Ascending aorta (tissue), 2 donors: ENCODE measurements at regions not wholly inside any gene's neighbourhood (a gene's known extent, or its start where the extent isn't known, plus 50 kb on each side); places are given as distances from the start of the nearest gene placed in this dataset.
"Not testable (repeated sequence)": the region's sequence is repeated elsewhere in the genome, so short reads cannot be mapped to it uniquely, and the experiment has no call there.

Source experiments
- DNase-seq, 2 donors: peaks; one replicate each; pipeline ENCODE4 v3.0.0-alpha.2; 2019; ENCODE audit warnings: low spot score in 2 of 2
- H3K27ac ChIP-seq, 2 donors: fragments of 200-600 bp; sonication (generic); one replicate each; pipeline ENCODE4 v1.5.1; 2016 to 2017; ENCODE audit warnings: mild to moderate bottlenecking in 1 of 2
- H3K27me3 ChIP-seq: fragments of 200-600 bp; sonication (generic); one replicate; pipeline ENCODE4 v1.5.1; 2017
- H3K36me3 ChIP-seq, 2 donors: fragments of 200-600 bp; sonication (generic); one replicate each; pipeline ENCODE4 v1.5.1; 2016
- H3K4me1 ChIP-seq, 2 donors: fragments of 200-600 bp; sonication (generic); one replicate each; pipeline ENCODE4 v1.5.1; 2016 to 2017; ENCODE audit warnings: mild to moderate bottlenecking in 1 of 2
- H3K4me3 ChIP-seq, 2 donors: fragments of 200-600 bp; sonication (generic); one replicate each; pipeline ENCODE4 v1.5.1; 2016 to 2017; ENCODE audit warnings: mild to moderate bottlenecking in 1 of 2
- H3K9me3 ChIP-seq, 2 donors: fragments of 200-600 bp; sonication (generic); one replicate each; pipeline ENCODE4 v1.5.1; 2016
- CTCF ChIP-seq, 3 experiments: fragments of 200-600 bp in 2 of 3; fragments of 450-650 bp in 1 of 3; sonication (generic) in 2 of 3; IDR thresholded peaks; one replicate each; pipeline ENCODE4 v1.5.1; 2016 to 2019; ENCODE audit warnings: antibody characterized with exemption in 3 of 3, mild to moderate bottlenecking in 1 of 3, moderate library complexity in 1 of 3
- intact Hi-C: fragments of 100-400 bp; cut with DNase I; formaldehyde crosslinking; loops from one replicate; pipeline ENCODE4 v1.15.1; 2023

GRCh38 chr1:83131692-83131955 lies 867.3 kb downstream of the TTLL7 start:
- no peak for DNase-seq
- Histone ChIP-seq H3K36me3 (no peaks in the 10 kb centered on the region), H3K4me3 (no peak overlapping the region), H3K9me3 (no peaks in the 10 kb centered on the region), H3K4me1 (no peaks in the 10 kb centered on the region), H3K27me3 (no peaks in the 10 kb centered on the region), H3K27ac (no peak overlapping the region)
- intact Hi-C loops = no loop called here
- TF ChIP-seq CTCF (IDR thresholded peaks at IDR 0.05) = no peak

- no peaks in the 10 kb centered on the region for H3K4me1 ChIP-seq
- DNase-seq = no peak
- H3K27me3 ChIP-seq = no peaks in the 10 kb centered on the region
- no peak for TF ChIP-seq CTCF (IDR thresholded peaks at IDR 0.05)
- H3K27ac ChIP-seq = no peak overlapping the region
- no peaks in the 10 kb centered on the region for H3K36me3 ChIP-seq
- H3K9me3 ChIP-seq = no peaks in the 10 kb centered on the region
- intact Hi-C loops = no loop called here
- no peak overlapping the region for H3K4me3 ChIP-seq
Observed at GRCh38 chr1:83130886-83131691, 867.8 kb downstream of the TTLL7 start.

- no peak overlapping the region for H3K27ac ChIP-seq
- H3K4me3 ChIP-seq = no peak overlapping the region
- no peak for TF ChIP-seq CTCF (IDR thresholded peaks at IDR 0.05)
- H3K9me3 ChIP-seq = no peaks in the 10 kb centered on the region
- no peaks in the 10 kb centered on the region for H3K36me3 ChIP-seq
- intact Hi-C loops = no loop called here
- DNase-seq = no peak
- no peaks in the 10 kb centered on the region for H3K27me3 ChIP-seq
- H3K4me1 ChIP-seq = no peaks in the 10 kb centered on the region
Observed at GRCh38 chr1:83129107-83129506, 869.8 kb downstream of the TTLL7 start.

- no peak for TF ChIP-seq CTCF (IDR thresholded peaks at IDR 0.05)
- Histone ChIP-seq H3K9me3 (no peaks in the 10 kb centered on the region), H3K36me3 (no peaks in the 10 kb centered on the region), H3K4me3 (no peak overlapping the region), H3K4me1 (no peaks in the 10 kb centered on the region), H3K27ac (no peak overlapping the region), H3K27me3 (no peaks in the 10 kb centered on the region)
- no peak for DNase-seq
- intact Hi-C loops = no loop called here
Observed at GRCh38 chr1:83125456-83125855, 873.5 kb downstream of the TTLL7 start.

- Histone ChIP-seq H3K9me3 (no peaks in the 10 kb centered on the region), H3K27me3 (no peaks in the 10 kb centered on the region), H3K27ac (no peak overlapping the region), H3K36me3 (no peaks in the 10 kb centered on the region), H3K4me1 (no peaks in the 10 kb centered on the region), H3K4me3 (no peak overlapping the region)
- TF ChIP-seq CTCF (IDR thresholded peaks at IDR 0.05) = no peak
- intact Hi-C loops = no loop called here
- no peak for DNase-seq
Observed at GRCh38 chr1:83123019-83123418, 875.9 kb downstream of the TTLL7 start.

DNA sequence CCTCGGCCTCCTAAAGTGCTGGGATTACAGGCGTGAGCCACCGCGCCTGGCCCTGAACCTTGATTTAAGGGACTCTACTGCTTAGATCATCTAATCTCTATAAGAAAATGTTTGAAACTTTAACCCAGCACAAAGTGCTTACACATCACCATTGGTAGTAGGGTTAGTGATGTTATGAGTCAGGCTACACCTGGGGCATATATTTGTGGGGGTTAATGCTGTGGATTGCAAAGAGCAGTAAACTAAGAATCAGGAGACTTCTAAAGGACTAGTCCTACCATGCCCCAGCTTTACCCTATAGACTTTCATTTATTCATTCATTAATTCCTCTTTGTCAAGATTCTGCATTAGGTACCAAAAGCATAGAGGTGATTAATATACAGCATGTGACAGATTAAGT lies 880.5 kb downstream of the TTLL7 start:
- no peak for TF ChIP-seq CTCF (IDR thresholded peaks at IDR 0.05)
- intact Hi-C loops = no loop called here
- no peaks in the 10 kb centered on the region for H3K36me3 ChIP-seq
- DNase-seq = no peak
- no peak overlapping the region for H3K27ac ChIP-seq
- no peaks in the 10 kb centered on the region for H3K27me3 ChIP-seq
- H3K4me1 ChIP-seq = no peaks in the 10 kb centered on the region
- no peak overlapping the region for H3K4me3 ChIP-seq
- H3K9me3 ChIP-seq = no peaks in the 10 kb centered on the region

DNA sequence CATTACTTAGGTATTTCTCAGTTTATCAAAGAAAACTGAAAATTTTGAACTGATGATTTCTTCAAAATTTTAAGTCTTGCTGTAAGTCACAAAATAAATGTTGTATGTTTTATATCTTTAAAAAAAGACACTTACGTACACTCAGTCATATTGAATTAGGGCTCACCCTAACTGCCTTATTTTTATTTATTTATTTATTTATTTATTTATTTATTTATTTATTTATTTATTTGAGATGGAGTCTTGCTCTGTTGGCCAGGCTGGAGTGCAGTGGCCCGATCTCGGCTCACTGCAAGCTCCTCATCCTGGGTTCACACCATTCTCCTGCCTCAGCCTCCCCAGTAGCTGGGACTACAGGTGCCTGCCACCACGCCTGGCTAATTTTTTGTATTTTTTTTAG lies 881.9 kb downstream of the TTLL7 start:
- H3K4me1 ChIP-seq, H3K36me3 ChIP-seq, intact Hi-C loops, H3K4me3 ChIP-seq, H3K9me3 ChIP-seq, H3K27me3 ChIP-seq, DNase-seq, H3K27ac ChIP-seq: not testable (repeated sequence)
